PC-3 (cell line): ENCODE measurements at regions not wholly inside any gene's neighbourhood (a gene's known extent, or its start where the extent isn't known, plus 50 kb on each side); places are given as distances from the start of the nearest gene placed in this dataset.

Experiments
- ATAC-seq: fragments of 200-7000 bp; cut with Tn5 transposase; 2 replicates; pipeline ENCODE4 v1.9.1; 2020; ENCODE audit warnings: mild to moderate bottlenecking, moderate library complexity
- BruUV-seq: library from RNA; stranded (reverse); fragments of 400-500 nt; replicated peaks from 2 replicates; lab custom pipeline; 2021; lab: Mats Ljungman, UMichigan
- CTCF ChIA-PET: fragments of 300-600 bp; sonication (Branson Sonifier 250); formaldehyde crosslinking; loops from one replicate; lab custom pipeline; 2022; ENCODE audit warnings: antibody characterized with exemption; lab: Charles Lee
- POLR2A ChIA-PET: fragments of 300-600 bp; sonication (Branson Sonifier 250); formaldehyde crosslinking; loops from one replicate; lab custom pipeline; 2022; ENCODE audit warnings: antibody characterized with exemption; ENCODE audit not compliant: unreplicated experiment; lab: Charles Lee
- DNase-seq: peaks from one replicate; pipeline ENCODE4 v3.0.0-alpha.2; 2015
- H2AFZ ChIP-seq: fragments of 300-600 bp; sonication (generic); 2 replicates; pipeline ENCODE4 v1.6.0; 2016; ENCODE audit warnings: antibody characterized with exemption, low read length
- H3F3A ChIP-seq: fragments of 300-600 bp; sonication (generic); one replicate; pipeline ENCODE4 v1.6.0; 2017; ENCODE audit warnings: antibody characterized with exemption, low read length, control low read depth, mild to moderate bottlenecking; ENCODE audit not compliant: unreplicated experiment
- H3K27ac ChIP-seq: fragments of 300-600 bp; sonication (generic); 2 replicates; pipeline ENCODE4 v1.5.1; 2016; ENCODE audit warnings: mild to moderate bottlenecking, low read length
- H3K27me3 ChIP-seq: fragments of 300-600 bp; sonication (generic); 2 replicates; pipeline ENCODE4 v1.6.1; 2016; ENCODE audit warnings: low read length, mixed read lengths
- H3K36me3 ChIP-seq: fragments of 300-600 bp; sonication (generic); 2 replicates; pipeline ENCODE4 v1.6.1; 2016; ENCODE audit warnings: low read depth, mixed run types, low read length, mixed read lengths
- H3K4me1 ChIP-seq: fragments of 300-600 bp; sonication (generic); 2 replicates; pipeline ENCODE4 v1.5.1; 2016; ENCODE audit warnings: low read length; ENCODE audit not compliant: insufficient read depth
- H3K4me2 ChIP-seq: fragments of 300-600 bp; sonication (generic); 2 replicates; pipeline ENCODE4 v1.6.0; 2016; ENCODE audit warnings: low read length
- H3K4me3 ChIP-seq: fragments of 300-600 bp; sonication (generic); 2 replicates; pipeline ENCODE4 v1.5.1; 2016; ENCODE audit warnings: mild to moderate bottlenecking, low read length, mixed read lengths
- H3K79me2 ChIP-seq: fragments of 300-600 bp; sonication (generic); 2 replicates; pipeline ENCODE4 v1.6.1; 2017; ENCODE audit warnings: low read length, mixed read lengths
- H3K9ac ChIP-seq: fragments of 300-600 bp; sonication (generic); 2 replicates; pipeline ENCODE4 v1.6.0; 2016; ENCODE audit warnings: mild to moderate bottlenecking, low read length
- H3K9me2 ChIP-seq: fragments of 300-600 bp; sonication (generic); replicated peaks from 2 replicates; pipeline ENCODE4 v1.6.1; 2016; ENCODE audit warnings: mixed run types, low read length, mixed read lengths
- H3K9me3 ChIP-seq: fragments of 300-600 bp; sonication (generic); 2 replicates; pipeline ENCODE4 v1.6.1; 2016; ENCODE audit warnings: low read length, mixed read lengths
- H4K20me1 ChIP-seq: fragments of 300-600 bp; sonication (generic); 2 replicates; pipeline ENCODE4 v1.6.1; 2016; ENCODE audit warnings: low read length, mixed read lengths
- CTCF ChIP-seq: fragments of 300-600 bp; sonication (generic); conservative IDR thresholded peaks from 2 replicates; pipeline ENCODE4 v1.5.1; 2017; ENCODE audit warnings: antibody characterized with exemption, low read depth, mild to moderate bottlenecking, low read length
- EZH2 ChIP-seq: fragments of 300-600 bp; sonication (generic); IDR thresholded peaks from one replicate; pipeline ENCODE4 v1.6.1; 2017; ENCODE audit warnings: antibody characterized with exemption, mild to moderate bottlenecking, low read length; ENCODE audit not compliant: unreplicated experiment
- EZH2phosphoT487 ChIP-seq: fragments of 300-600 bp; sonication (generic); IDR thresholded peaks from 2 replicates; pipeline ENCODE4 v1.6.1; 2018; ENCODE audit warnings: mild to moderate bottlenecking, antibody characterized with exemption, low read length, borderline replicate concordance
- intact Hi-C: fragments of 100-400 bp; cut with micrococcal nuclease; formaldehyde crosslinking; loops from 2 replicates; pipeline ENCODE4 v1.9.0; 2023

- Histone ChIP-seq H3K27ac (no peak overlapping the region), H3K9me3 (no peaks in the 10 kb centered on the region), H2AFZ (no peak overlapping the region), H3K36me3 (no peaks in the 10 kb centered on the region), H3K9ac (no peak overlapping the region), H3K79me2 (no peaks in the 10 kb centered on the region), H3F3A (no peaks in the 10 kb centered on the region), H3K27me3 (0 out of 2 replicates have a peak, but pooled peaks cover 4% of the 10 kb centered on the region), H3K4me1 (no peaks in the 10 kb centered on the region), H3K9me2 (no peaks in the 10 kb centered on the region), H3K4me3 (no peak overlapping the region), H4K20me1 (no peaks in the 10 kb centered on the region), H3K4me2 (no peak overlapping the region)
- no TSS peak for BruUV-seq
- no peak for ATAC-seq
- ChIA-PET POLR2A (no interaction called here), CTCF (no interaction called here)
- DNase-seq = no peak
- TF ChIP-seq EZH2phosphoT487 = no peak
- no peak for TF ChIP-seq EZH2
- intact Hi-C loops = no loop called here
Measured at GRCh38 chr3:152613851-152614250, 221.1 kb upstream of the P2RY1 start.

GRCh38 chr3:152615681-152616080 is 219.2 kb upstream of the P2RY1 start:
- H3K9ac ChIP-seq = no peak overlapping the region
- TF ChIP-seq EZH2 (no peak), CTCF (no peak), EZH2phosphoT487 (no peak)
- H3K4me2 ChIP-seq = no peak overlapping the region
- no peaks in the 10 kb centered on the region for H3K4me1 ChIP-seq
- POLR2A ChIA-PET = no interaction called here
- ATAC-seq (no peak), DNase-seq (peak; percentile 28)
- H4K20me1 ChIP-seq = no peaks in the 10 kb centered on the region
- BruUV-seq = no TSS peak
- H3F3A ChIP-seq = no peaks in the 10 kb centered on the region
- no peak overlapping the region for H2AFZ ChIP-seq
- no peaks in the 10 kb centered on the region for H3K79me2 ChIP-seq
- H3K4me3 ChIP-seq = no peak overlapping the region
- intact Hi-C loops = no loop called here
- no peak overlapping the region for H3K27ac ChIP-seq
- no peaks in the 10 kb centered on the region for H3K36me3 ChIP-seq
- no peaks in the 10 kb centered on the region for H3K9me3 ChIP-seq
- no peaks in the 10 kb centered on the region for H3K9me2 ChIP-seq
- H3K27me3 ChIP-seq = 0 out of 2 replicates have a peak, but pooled peaks cover 4% of the 10 kb centered on the region
- CTCF ChIA-PET = no interaction called here

GRCh38 chr3:152617609-152618008 is 217.3 kb upstream of the P2RY1 start:
- POLR2A ChIA-PET = no interaction called here
- TF ChIP-seq EZH2 (no peak), CTCF (no peak), EZH2phosphoT487 (no peak)
- no peaks in the 10 kb centered on the region for H3K9me3 ChIP-seq
- no peak overlapping the region for H3K4me2 ChIP-seq
- no TSS peak for BruUV-seq
- H2AFZ ChIP-seq = no peak overlapping the region
- H3F3A ChIP-seq = no peaks in the 10 kb centered on the region
- H3K36me3 ChIP-seq = no peaks in the 10 kb centered on the region
- H3K4me3 ChIP-seq = no peak overlapping the region
- intact Hi-C loops = no loop called here
- no peaks in the 10 kb centered on the region for H3K9me2 ChIP-seq
- no peaks in the 10 kb centered on the region for H4K20me1 ChIP-seq
- no peak for DNase-seq
- H3K79me2 ChIP-seq = no peaks in the 10 kb centered on the region
- H3K27me3 ChIP-seq = peaks cover 18% of the 10 kb centered on the region; the same call in 1 of the 2 replicates
- CTCF ChIA-PET = no interaction called here
- H3K27ac ChIP-seq = no peak overlapping the region
- H3K9ac ChIP-seq = no peak overlapping the region
- no peaks in the 10 kb centered on the region for H3K4me1 ChIP-seq
- no peak for ATAC-seq
